H1 (cell line): ENCODE measurements at regions not wholly inside any gene's neighbourhood (a gene's known extent, or its start where the extent isn't known, plus 50 kb on each side); places are given as distances from the start of the nearest gene placed in this dataset.

Experiments
- CTCF ChIA-PET: fragments of 300-600 bp; sonication (Branson Sonifier 250); formaldehyde crosslinking; loops from one replicate; lab custom pipeline; 2021; ENCODE audit not compliant: partially characterized antibody; lab: Charles Lee
- POLR2A ChIA-PET: fragments of 300-600 bp; sonication (Branson Sonifier 250); formaldehyde crosslinking; loops from one replicate; lab custom pipeline; 2021; ENCODE audit warnings: inconsistent platforms; ENCODE audit not compliant: partially characterized antibody; lab: Charles Lee
- DNase-seq, 2 experiments: peaks; one replicate each; pipeline versions ENCODE4 v3.0.0 to v3.0.0-alpha.2; 2010 to 2022; ENCODE audit warnings: low spot score in 2 of 2, low read depth in 1 of 2, mixed read lengths in 1 of 2
- FAIRE-seq: peaks from 2 replicates; lab custom pipeline; 2011; peaks lifted over from hg19 to GRCh38; lab: Jason Lieb, UNC
- H2AFZ ChIP-seq: 2 replicates; pipeline ENCODE4 v1.8.1; 2012; ENCODE audit warnings: low read length, inconsistent platforms
- H2AK5ac ChIP-seq: 2 replicates; pipeline ENCODE4 v1.6.1; 2013; ENCODE audit warnings: low read depth, low read length
- H2BK120ac ChIP-seq: replicated peaks from 2 replicates; pipeline ENCODE3; 2013; ENCODE audit warnings: low read depth, low read length, inconsistent platforms
- H2BK12ac ChIP-seq: 2 replicates; pipeline ENCODE4 v1.6.1; 2013; ENCODE audit warnings: low read depth, low read length
- H2BK15ac ChIP-seq: 2 replicates; pipeline ENCODE4 v1.6.1; 2013; ENCODE audit warnings: low read length
- H2BK20ac ChIP-seq: 2 replicates; pipeline ENCODE4 v1.6.1; 2013; ENCODE audit warnings: low read length
- H2BK5ac ChIP-seq: 2 replicates; pipeline ENCODE4 v1.6.1; 2013; ENCODE audit warnings: low read depth, low read length
- H3K14ac ChIP-seq: 2 replicates; pipeline ENCODE4 v1.6.1; 2013; ENCODE audit warnings: inconsistent platforms; ENCODE audit not compliant: insufficient read length
- H3K18ac ChIP-seq: 2 replicates; pipeline ENCODE4 v1.6.1; 2013; ENCODE audit warnings: low read length; ENCODE audit errors: extremely low read depth
- H3K23ac ChIP-seq: 2 replicates; pipeline ENCODE4 v1.6.1; 2013; ENCODE audit warnings: inconsistent platforms; ENCODE audit not compliant: insufficient read length
- H3K23me2 ChIP-seq: 2 replicates; pipeline ENCODE4 v1.6.1; 2013; ENCODE audit warnings: low read depth, low read length
- H3K27ac ChIP-seq: 2 replicates; pipeline ENCODE4 v1.6.1; 2011; ENCODE audit warnings: low read depth, low read length, inconsistent platforms
- H3K27me3 ChIP-seq, 4 experiments: replicated peaks in 1 of 4; 1 replicate in 1 of 4; 2 replicates in 3 of 4; pipeline versions ENCODE4 v1.6.1 to v1.8.1; 2011 to 2013; ENCODE audit warnings: low read length in 3 of 4, mild to moderate bottlenecking in 3 of 4, inconsistent platforms in 2 of 4, mixed read lengths in 2 of 4, moderate library complexity in 1 of 4; ENCODE audit not compliant: control insufficient read depth in 3 of 4, insufficient read depth in 3 of 4; ENCODE audit errors: extremely low read depth in 1 of 4
- H3K36me3 ChIP-seq, 4 experiments: 2 replicates each; pipeline versions ENCODE4 v1.6.1 to v1.8.1; 2011 to 2013; ENCODE audit warnings: mild to moderate bottlenecking in 4 of 4, low read length in 3 of 4, moderate library complexity in 2 of 4, control low read depth in 1 of 4, inconsistent platforms in 1 of 4; ENCODE audit not compliant: insufficient read depth in 4 of 4, control insufficient read depth in 2 of 4
- H3K4ac ChIP-seq: replicated peaks from 2 replicates; pipeline ENCODE3; 2013; ENCODE audit warnings: low read length, low read depth, mixed read lengths, inconsistent platforms; ENCODE audit not compliant: insufficient read length
- H3K4me1 ChIP-seq, 4 experiments: replicated peaks in 1 of 4; 1 replicate in 1 of 4; 2 replicates in 3 of 4; pipeline versions ENCODE4 v1.6.1 to v1.8.1; 2011 to 2013; ENCODE audit warnings: low read length in 3 of 4, inconsistent platforms in 2 of 4, mixed read lengths in 1 of 4; ENCODE audit not compliant: insufficient read depth in 4 of 4, control insufficient read depth in 3 of 4
- H3K4me2 ChIP-seq, 2 experiments: 2 replicates each; pipeline versions ENCODE4 v1.6.1 to v1.8.1; 2011 to 2013; ENCODE audit warnings: low read depth in 2 of 2, low read length in 2 of 2, control low read depth in 1 of 2, inconsistent platforms in 1 of 2, mild to moderate bottlenecking in 1 of 2; ENCODE audit not compliant: insufficient read depth in 1 of 2
- H3K4me3 ChIP-seq, 4 experiments: fragments of 200-600, 300-600 bp in 1 of 4; sonication (generic), shearing (Covaris generic), sonication (Bioruptor Twin) in 1 of 4; 2 replicates each; pipeline versions ENCODE4 v1.5.1 to v1.8.1; 2011 to 2016; ENCODE audit warnings: low read length in 4 of 4, low read depth in 3 of 4, control low read depth in 2 of 4, inconsistent platforms in 2 of 4, mild to moderate bottlenecking in 2 of 4, mixed read lengths in 1 of 4, moderate library complexity in 1 of 4; ENCODE audit not compliant: insufficient read depth in 2 of 4; ENCODE audit errors: extremely low read depth in 1 of 4
- H3K56ac ChIP-seq: replicated peaks from 2 replicates; pipeline ENCODE3; 2013; ENCODE audit warnings: low read depth, mild to moderate bottlenecking, mixed read lengths, low read length, inconsistent platforms; ENCODE audit not compliant: insufficient read length
- H3K79me1 ChIP-seq: 2 replicates; pipeline ENCODE4 v1.6.1; 2013; ENCODE audit warnings: low read depth, low read length, control low read depth
- H3K79me2 ChIP-seq, 2 experiments: 2 replicates each; pipeline versions ENCODE4 v1.6.1 to v1.8.1; 2012 to 2013; ENCODE audit warnings: low read length in 2 of 2, mild to moderate bottlenecking in 2 of 2, inconsistent platforms in 1 of 2; ENCODE audit not compliant: insufficient read depth in 2 of 2, control insufficient read depth in 1 of 2
- H3K9ac ChIP-seq, 4 experiments: replicated peaks in 1 of 4; 1 replicate in 1 of 4; 2 replicates in 3 of 4; pipeline versions ENCODE4 v1.6.1 to v1.8.1; 2011 to 2013; ENCODE audit warnings: low read depth in 3 of 4, low read length in 3 of 4, control low read depth in 2 of 4, mild to moderate bottlenecking in 2 of 4, moderate library complexity in 2 of 4, inconsistent platforms in 1 of 4; ENCODE audit errors: extremely low read depth in 1 of 4
- H3K9me3 ChIP-seq, 2 experiments: 2 replicates each; pipeline versions ENCODE4 v1.6.1 to v1.8.1; 2012 to 2013; ENCODE audit warnings: mild to moderate bottlenecking in 2 of 2, moderate library complexity in 2 of 2, control low read depth in 1 of 2, inconsistent platforms in 1 of 2, low read depth in 1 of 2, low read length in 1 of 2, mixed read lengths in 1 of 2; ENCODE audit not compliant: insufficient read depth in 2 of 2
- H4K20me1 ChIP-seq, 2 experiments: replicated peaks in 1 of 2; 2 replicates each; pipeline versions ENCODE3 to v1.8.1; 2011 to 2013; ENCODE audit warnings: inconsistent platforms in 2 of 2, low read length in 2 of 2, mild to moderate bottlenecking in 1 of 2; ENCODE audit not compliant: insufficient read depth in 2 of 2, control insufficient read depth in 1 of 2
- H4K5ac ChIP-seq: 2 replicates; pipeline ENCODE4 v1.6.1; 2013; ENCODE audit warnings: low read length, low read depth, mixed read lengths, inconsistent platforms; ENCODE audit not compliant: insufficient read length
- H4K8ac ChIP-seq: 2 replicates; pipeline ENCODE4 v1.8.0; 2013; ENCODE audit warnings: mild to moderate bottlenecking, moderate library complexity, low read length, inconsistent platforms; ENCODE audit not compliant: insufficient read depth; ENCODE audit errors: extremely low read depth
- H4K91ac ChIP-seq: replicated peaks from 2 replicates; pipeline ENCODE3; 2013; ENCODE audit warnings: low read length, mixed read lengths, inconsistent platforms; ENCODE audit not compliant: insufficient read length
- BACH1 ChIP-seq: IDR thresholded peaks from 2 replicates; pipeline ENCODE4 v1.6.1; 2012; ENCODE audit warnings: low read length, improper control_type of control experiment
- CBX8 ChIP-seq: fragments of 300-800, 300-1000 bp; sonication (generic); IDR thresholded peaks from 2 replicates; pipeline ENCODE4 v1.7.1; 2016; ENCODE audit warnings: low read depth, low read length, borderline replicate concordance
- CEBPB ChIP-seq: IDR thresholded peaks from 2 replicates; pipeline ENCODE4 v1.6.1; 2012; ENCODE audit warnings: low read depth, low read length
- CREB1 ChIP-seq: IDR thresholded peaks from 2 replicates; pipeline ENCODE4 v1.6.1; 2012; ENCODE audit warnings: inconsistent platforms
- EGR1 ChIP-seq: IDR thresholded peaks from 2 replicates; pipeline ENCODE4 v1.6.1; 2011; ENCODE audit warnings: low read depth, low read length, borderline replicate concordance
- EZH2 ChIP-seq: fragments of 200-600 bp; sonication (generic); IDR thresholded peaks from 2 replicates; pipeline ENCODE4 v1.7.1; 2012; ENCODE audit warnings: low read depth, mild to moderate bottlenecking, moderate library complexity, low read length, inconsistent platforms; ENCODE audit not compliant: severe bottlenecking
- HDAC2 ChIP-seq, 2 experiments: fragments of 300-600 bp in 1 of 2; sonication (generic) in 1 of 2; IDR thresholded peaks; 2 replicates each; pipeline ENCODE4 v1.6.1; 2011 to 2012; ENCODE audit warnings: low read depth in 2 of 2, low read length in 2 of 2, mild to moderate bottlenecking in 2 of 2, moderate library complexity in 2 of 2, borderline replicate concordance in 1 of 2, inconsistent platforms in 1 of 2
- JUN ChIP-seq: IDR thresholded peaks from 2 replicates; pipeline ENCODE4 v1.6.1; 2011; ENCODE audit warnings: low read depth, mild to moderate bottlenecking, improper control_type of control experiment, low read length
- RFX5 ChIP-seq: IDR thresholded peaks from 2 replicates; pipeline ENCODE4 v1.6.1; 2011; ENCODE audit warnings: low read depth, low read length, improper control_type of control experiment, borderline replicate concordance
- SIRT6 ChIP-seq: IDR thresholded peaks from one replicate; pipeline ENCODE4 v1.7.1; 2012; ENCODE audit warnings: low read length, inconsistent platforms
- SIX5 ChIP-seq: IDR thresholded peaks from 2 replicates; pipeline ENCODE4 v1.6.1; 2011; ENCODE audit warnings: mild to moderate bottlenecking, low read depth, low read length
- SP2 ChIP-seq: IDR thresholded peaks from 2 replicates; pipeline ENCODE4 v1.6.1; 2012; ENCODE audit warnings: mild to moderate bottlenecking, low read length, inconsistent platforms
- WGBS, 2 experiments: shearing (Covaris generic) in 1 of 2; methylation state at CpG; one replicate each; pipeline versions ENCODE4 v1.1.6 to v1.1.7; 2013 to 2015; ENCODE audit warnings: low lambda C conversion rate in 2 of 2, mixed read lengths in 2 of 2, inconsistent platforms in 1 of 2, low coverage in 1 of 2, missing lambda C conversion rate in 1 of 2; ENCODE audit not compliant: insufficient replicate concordance in 2 of 2, insufficient coverage in 1 of 2, insufficient read length in 1 of 2; ENCODE audit errors: extremely low coverage in 1 of 2, missing lambda C conversion rate in 1 of 2; 5-methylcytosine and 5-hydroxymethylcytosine counted together
- TF ChIP-seq, protein P1 (sequence below): IDR thresholded peaks from 2 replicates; pipeline ENCODE4 v1.6.1; 2011; ENCODE audit warnings: low read length, improper control_type of control experiment
- TF ChIP-seq, protein P2 (sequence below): IDR thresholded peaks from 2 replicates; pipeline ENCODE4 v1.6.1; 2012; ENCODE audit warnings: inconsistent platforms

DNA sequence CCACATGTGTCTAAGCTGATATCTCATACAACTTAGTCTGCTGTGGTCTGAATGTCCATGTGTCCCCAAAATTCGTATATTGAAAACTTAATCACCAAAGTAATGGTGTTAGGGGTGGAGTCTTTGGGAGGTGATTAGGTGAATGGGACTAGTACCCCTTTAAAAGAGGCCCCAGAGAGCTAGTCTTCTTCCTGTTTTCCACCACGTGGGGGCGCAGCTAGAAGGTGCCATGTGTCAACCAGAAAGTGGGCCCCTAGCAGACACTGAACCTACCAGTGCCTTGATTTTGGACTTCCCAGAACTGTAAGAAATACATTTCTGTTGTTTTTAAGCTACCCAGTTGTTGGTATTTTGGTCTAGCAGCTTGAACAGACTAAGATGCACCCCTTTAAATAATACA, 86.6 kb downstream of the ASB1 start:
- no peaks in the 10 kb centered on the region for H4K20me1 ChIP-seq
- no peaks in the 10 kb centered on the region for H3K36me3 ChIP-seq
- ChIA-PET CTCF (interaction anchor here (0.9 to 1.7 kb wide), 6 partner anchors 10 to 52 kb away, joined by 3 to 7 read pairs (median 4); no protein-coding TSS in a partner anchor), POLR2A (no interaction called here)
- no peaks in the 10 kb centered on the region for H3K27me3 ChIP-seq
- H3K27ac ChIP-seq: no peak overlapping the region
- no peaks in the 10 kb centered on the region for H3K79me1 ChIP-seq
- no peak overlapping the region for H2BK120ac ChIP-seq
- no peak overlapping the region for H4K91ac ChIP-seq
- H3K4me1 ChIP-seq: peaks cover 4 to 27% (median 12%) of the 10 kb centered on the region in 4 experiments; a peak in 6 of 7 replicates
- no peak overlapping the region for H2AK5ac ChIP-seq
- no peak overlapping the region for H4K8ac ChIP-seq
- H3K23me2 ChIP-seq: no peaks in the 10 kb centered on the region
- H2BK15ac ChIP-seq: no peak overlapping the region
- H3K4me2 ChIP-seq: no peak overlapping the region
- H2BK12ac ChIP-seq: no peak overlapping the region
- no peak overlapping the region for H3K56ac ChIP-seq
- no peak overlapping the region for H3K23ac ChIP-seq
- no peak overlapping the region for H3K14ac ChIP-seq
- H2BK20ac ChIP-seq: no peak overlapping the region
- WGBS, 2 experiments: 13% methylated on average over 3 of the region's 3 CpGs; no CpG with 5 or more reads in 1 of the 2 experiments
- H4K5ac ChIP-seq: no peak overlapping the region
- no peak overlapping the region for H3K4me3 ChIP-seq
- DNase-seq: peak in 1 of 2 experiments; percentile 80
- no peak overlapping the region for H3K9ac ChIP-seq
- H3K18ac ChIP-seq: no peak overlapping the region
- peak; percentile 58 for FAIRE-seq
- no peak overlapping the region for H3K4ac ChIP-seq
- no peaks in the 10 kb centered on the region for H3K79me2 ChIP-seq
- no peak overlapping the region for H2BK5ac ChIP-seq
- peaks cover 0 to 2% of the 10 kb centered on the region in 2 experiments; a peak in 1 of 4 replicates for H3K9me3 ChIP-seq
- no peak overlapping the region for H2AFZ ChIP-seq
- TF ChIP-seq SIRT6 (no peak), CBX8 (no peak), EGR1 (no peak), CREB1 (no peak), EZH2 (no peak), SIX5 (no peak), HDAC2 (IDR thresholded peaks at IDR 0.05; ENCODE audit: borderline replicate concordance in 1 of 2, low read depth in 2 of 2, low read length in 2 of 2) (no peak), BACH1 (no peak), RFX5 (no peak), CEBPB (no peak), JUN (no peak), SP2 (no peak)
- TF ChIP-seq, protein P1, sequence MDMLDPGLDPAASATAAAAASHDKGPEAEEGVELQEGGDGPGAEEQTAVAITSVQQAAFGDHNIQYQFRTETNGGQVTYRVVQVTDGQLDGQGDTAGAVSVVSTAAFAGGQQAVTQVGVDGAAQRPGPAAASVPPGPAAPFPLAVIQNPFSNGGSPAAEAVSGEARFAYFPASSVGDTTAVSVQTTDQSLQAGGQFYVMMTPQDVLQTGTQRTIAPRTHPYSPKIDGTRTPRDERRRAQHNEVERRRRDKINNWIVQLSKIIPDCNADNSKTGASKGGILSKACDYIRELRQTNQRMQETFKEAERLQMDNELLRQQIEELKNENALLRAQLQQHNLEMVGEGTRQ: no peak
- TF ChIP-seq, protein P2, sequence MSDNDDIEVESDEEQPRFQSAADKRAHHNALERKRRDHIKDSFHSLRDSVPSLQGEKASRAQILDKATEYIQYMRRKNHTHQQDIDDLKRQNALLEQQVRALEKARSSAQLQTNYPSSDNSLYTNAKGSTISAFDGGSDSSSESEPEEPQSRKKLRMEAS: peak; percentile 78
